ENCODE measurements at regions not wholly inside any gene's neighbourhood (a gene's known extent, or its start where the extent isn't known, plus 50 kb on each side); places are given as distances from the start of the nearest gene placed in this dataset.

DNA sequence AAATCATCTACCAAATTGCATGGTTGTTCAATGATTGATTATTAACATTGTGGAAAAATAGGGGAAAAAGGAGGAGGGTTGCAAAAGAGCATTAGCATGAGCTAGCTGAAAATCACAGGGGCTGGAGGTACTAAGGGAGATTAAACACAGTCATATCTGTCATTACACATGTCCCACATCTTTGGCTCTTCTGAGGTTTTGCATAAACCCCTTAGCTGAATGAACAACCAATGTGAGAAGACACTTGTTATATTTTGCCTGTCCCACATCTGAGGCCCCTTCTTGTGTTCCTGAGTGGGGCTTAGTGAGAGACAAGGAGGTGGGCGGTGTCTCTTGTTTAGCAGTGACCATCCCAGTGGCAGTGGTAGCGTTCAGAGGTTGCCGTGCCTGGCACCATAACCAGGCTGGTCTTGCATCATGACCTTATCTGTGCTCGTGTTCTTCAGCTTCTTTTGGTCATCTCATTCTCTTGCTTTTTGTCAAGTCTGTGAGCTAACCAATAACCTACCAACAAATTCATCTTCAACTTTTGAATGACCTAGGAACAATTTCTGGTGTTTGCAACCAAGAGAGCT, 95.6 kb downstream of the MID1IP1 start:
- H3K4me3 ChIP-seq (ENCODE audit: low read depth, low read length), result no peak overlapping the region
- TF ChIP-seq, protein P1, sequence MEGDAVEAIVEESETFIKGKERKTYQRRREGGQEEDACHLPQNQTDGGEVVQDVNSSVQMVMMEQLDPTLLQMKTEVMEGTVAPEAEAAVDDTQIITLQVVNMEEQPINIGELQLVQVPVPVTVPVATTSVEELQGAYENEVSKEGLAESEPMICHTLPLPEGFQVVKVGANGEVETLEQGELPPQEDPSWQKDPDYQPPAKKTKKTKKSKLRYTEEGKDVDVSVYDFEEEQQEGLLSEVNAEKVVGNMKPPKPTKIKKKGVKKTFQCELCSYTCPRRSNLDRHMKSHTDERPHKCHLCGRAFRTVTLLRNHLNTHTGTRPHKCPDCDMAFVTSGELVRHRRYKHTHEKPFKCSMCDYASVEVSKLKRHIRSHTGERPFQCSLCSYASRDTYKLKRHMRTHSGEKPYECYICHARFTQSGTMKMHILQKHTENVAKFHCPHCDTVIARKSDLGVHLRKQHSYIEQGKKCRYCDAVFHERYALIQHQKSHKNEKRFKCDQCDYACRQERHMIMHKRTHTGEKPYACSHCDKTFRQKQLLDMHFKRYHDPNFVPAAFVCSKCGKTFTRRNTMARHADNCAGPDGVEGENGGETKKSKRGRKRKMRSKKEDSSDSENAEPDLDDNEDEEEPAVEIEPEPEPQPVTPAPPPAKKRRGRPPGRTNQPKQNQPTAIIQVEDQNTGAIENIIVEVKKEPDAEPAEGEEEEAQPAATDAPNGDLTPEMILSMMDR (conservative IDR thresholded peaks at IDR 0.05; ENCODE audit: low read depth, low read length), result no peak

DNA sequence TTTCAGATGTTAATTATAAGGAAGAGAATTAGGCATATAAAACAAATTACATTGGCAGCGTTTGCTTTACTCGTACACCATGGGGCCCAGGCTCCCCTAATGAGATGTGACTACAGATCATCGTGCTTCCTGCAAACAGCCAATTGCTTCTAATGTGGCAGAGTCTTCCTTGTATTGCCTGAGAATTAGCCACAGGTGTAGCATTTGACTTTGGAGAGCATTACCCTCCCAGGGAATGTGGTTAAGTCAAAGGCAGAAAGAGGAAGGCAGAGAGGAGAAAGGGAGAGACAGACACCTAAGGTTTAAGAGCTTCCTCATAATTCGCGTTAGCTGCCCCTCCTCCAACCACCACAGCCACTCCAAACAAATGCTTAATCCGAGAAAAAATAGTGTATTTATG, 97.0 kb downstream of the MID1IP1 start:
- no peak for DNase-seq (ENCODE audit: low read depth)
- H3K4me3 ChIP-seq (ENCODE audit: low read depth, low read length), result no peak overlapping the region
- TF ChIP-seq, protein P1 (conservative IDR thresholded peaks at IDR 0.05; ENCODE audit: low read depth, low read length), result no peak

More for the DNA sequence above, 95.6 kb downstream of the MID1IP1 start:
- DNase-seq (ENCODE audit: low read depth), result no peak

DNA sequence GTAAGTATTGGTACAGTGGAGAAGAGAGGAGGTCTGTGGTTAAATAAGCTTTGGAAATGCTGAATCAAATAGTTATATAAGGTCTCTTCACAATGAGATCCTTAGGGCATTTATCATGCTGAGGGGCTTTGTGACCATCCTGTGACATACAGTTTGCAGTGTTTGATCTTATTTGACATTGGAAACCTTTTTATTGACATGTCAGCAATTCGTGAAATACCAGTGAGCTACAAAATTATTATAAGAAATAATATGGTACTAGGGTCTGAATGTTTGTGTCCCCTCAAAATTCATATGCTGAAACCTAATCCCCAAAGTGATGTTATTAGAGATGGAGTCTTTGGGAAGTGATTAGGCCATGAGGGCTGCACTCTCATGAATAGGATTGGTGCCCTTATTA, 98.4 kb downstream of the MID1IP1 start:
- no peak for DNase-seq (ENCODE audit: low read depth)
- H3K4me3 ChIP-seq (ENCODE audit: low read depth, low read length), result no peak overlapping the region

DNA sequence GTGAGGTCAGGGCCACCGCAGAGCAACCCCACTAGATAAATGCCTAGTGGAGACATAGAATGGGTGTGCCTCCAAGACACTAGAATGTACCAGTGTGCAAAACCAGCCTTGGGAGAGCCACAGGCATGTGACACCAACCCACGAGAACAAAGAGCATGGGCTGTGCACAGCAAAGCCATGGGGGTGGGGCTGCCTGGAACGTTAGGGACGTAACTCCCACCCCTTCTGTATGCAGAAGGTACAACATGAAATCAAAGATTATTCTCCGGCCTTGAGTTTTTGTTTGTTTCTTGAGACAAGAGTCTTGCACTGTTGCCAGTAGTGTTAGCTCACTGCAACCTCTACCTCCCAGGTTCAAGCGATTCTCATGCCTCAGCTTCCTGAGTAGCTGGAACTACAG, 99.5 kb downstream of the MID1IP1 start:
- no peak overlapping the region for H3K4me3 ChIP-seq (ENCODE audit: low read depth, low read length)
- no peak for DNase-seq (ENCODE audit: low read depth)
- TF ChIP-seq, protein P1 (conservative IDR thresholded peaks at IDR 0.05; ENCODE audit: low read depth, low read length), result no peak

More for the DNA sequence above, 98.4 kb downstream of the MID1IP1 start:
- TF ChIP-seq, protein P1 (conservative IDR thresholded peaks at IDR 0.05; ENCODE audit: low read depth, low read length), result no peak

- no peak for DNase-seq (ENCODE audit: low read depth)
- TF ChIP-seq, protein P1 (conservative IDR thresholded peaks at IDR 0.05; ENCODE audit: low read depth, low read length), result no peak
- no peak overlapping the region for H3K4me3 ChIP-seq (ENCODE audit: low read depth, low read length)
Observed at GRCh38 chrX:38902972-38903492, 101.8 kb downstream of the MID1IP1 start.

- DNase-seq (ENCODE audit: low read depth), result no peak
- TF ChIP-seq, protein P1 (conservative IDR thresholded peaks at IDR 0.05; ENCODE audit: low read depth, low read length), result no peak
- no peak overlapping the region for H3K4me3 ChIP-seq (ENCODE audit: low read depth, low read length)
Observed at GRCh38 chrX:38916801-38917200, 115.5 kb downstream of the MID1IP1 start.

GRCh38 chrX:38917954-38918353, 116.7 kb downstream of the MID1IP1 start:
- TF ChIP-seq, protein P1 (conservative IDR thresholded peaks at IDR 0.05; ENCODE audit: low read depth, low read length), result no peak
- DNase-seq (ENCODE audit: low read depth), result no peak
- H3K4me3 ChIP-seq (ENCODE audit: low read depth, low read length), result no peak overlapping the region

Measured in choroid plexus epithelial cell (primary cell).